Fibroblast of the aortic adventitia (primary cell): ENCODE measurements at regions not wholly inside any gene's neighbourhood (a gene's known extent, or its start where the extent isn't known, plus 50 kb on each side); places are given as distances from the start of the nearest gene placed in this dataset.

Experiments
- DNase-seq: peaks from one replicate; pipeline ENCODE4 v3.0.0-alpha.2; 2010; ENCODE audit warnings: low read depth
- H3K4me3 ChIP-seq: 2 replicates; pipeline ENCODE4 v1.5.1; 2011; ENCODE audit warnings: low read depth, mild to moderate bottlenecking, control low read depth, low read length, moderate library complexity
- CTCF ChIP-seq: IDR thresholded peaks from 2 replicates; pipeline ENCODE4 v1.5.1; 2011; ENCODE audit warnings: mild to moderate bottlenecking, low read length, control low read depth, inconsistent platforms; ENCODE audit not compliant: insufficient read depth

GRCh38 chr7:25313526-25313925 is 85.2 kb upstream of the NPVF start:
- no peak overlapping the region for H3K4me3 ChIP-seq
- DNase-seq = no peak
- TF ChIP-seq CTCF = no peak

- no peak for TF ChIP-seq CTCF
- no peak overlapping the region for H3K4me3 ChIP-seq
- DNase-seq = no peak
These were observed 85.9 kb upstream of the NPVF start for GRCh38 chr7:25314094-25314730.

- H3K4me3 ChIP-seq = no peak overlapping the region
- no peak for TF ChIP-seq CTCF
- no peak for DNase-seq
These were observed 86.5 kb upstream of the NPVF start for GRCh38 chr7:25314731-25315267.

- TF ChIP-seq CTCF = no peak
- H3K4me3 ChIP-seq = no peak overlapping the region
- DNase-seq = no peak
These were observed 88.1 kb upstream of the NPVF start for GRCh38 chr7:25316366-25316765.

GRCh38 chr7:25318047-25318446 is 89.8 kb upstream of the NPVF start:
- no peak overlapping the region for H3K4me3 ChIP-seq
- TF ChIP-seq CTCF = no peak
- DNase-seq = no peak

GRCh38 chr7:25319707-25320106 is 91.4 kb upstream of the NPVF start:
- TF ChIP-seq CTCF = no peak
- DNase-seq = no peak
- no peak overlapping the region for H3K4me3 ChIP-seq

- no peak for DNase-seq
These were observed 92.5 kb upstream of the NPVF start for GRCh38 chr7:25320791-25321190.

More at GRCh38 chr7:25320791-25321190, 92.5 kb upstream of the NPVF start:
- TF ChIP-seq CTCF = no peak
- no peak overlapping the region for H3K4me3 ChIP-seq
